ENCODE measurements at regions not wholly inside any gene's neighbourhood (a gene's known extent, or its start where the extent isn't known, plus 50 kb on each side); places are given as distances from the start of the nearest gene placed in this dataset.

- Histone ChIP-seq H3K27ac (peak overlapping the region; percentile 11), H3K4me3 (peak overlapping the region; percentile 59), H3K4me1 (peaks cover 22% of the 10 kb centered on the region), H3K27me3 (ENCODE audit: low read depth) (peaks cover 16% of the 10 kb centered on the region), H3K9me3 (no peaks in the 10 kb centered on the region), H3K36me3 (no peaks in the 10 kb centered on the region)
- no peak for TF ChIP-seq CTCF (IDR thresholded peaks at IDR 0.05)
- ATAC-seq (peak; percentile 83 to 89), DNase-seq (peak; percentile 67)
- intact Hi-C loops (cut with DNase I) = no loop called here
Observed at GRCh38 chr13:27006519-27007161, 165.0 kb downstream of the USP12 start.

GRCh38 chr13:27005976-27006518 lies 165.6 kb downstream of the USP12 start:
- H3K27me3 ChIP-seq (ENCODE audit: low read depth) = peaks cover 16% of the 10 kb centered on the region
- no peak for TF ChIP-seq CTCF (IDR thresholded peaks at IDR 0.05)
- intact Hi-C loops (cut with DNase I) = no loop called here
- H3K4me1 ChIP-seq = peaks cover 22% of the 10 kb centered on the region
- peak overlapping the region; percentile 11 for H3K27ac ChIP-seq
- no peaks in the 10 kb centered on the region for H3K36me3 ChIP-seq
- ATAC-seq (peak in 1 of 2 donors; percentile 6), DNase-seq (no peak)
- peak overlapping the region; percentile 59 for H3K4me3 ChIP-seq
- no peaks in the 10 kb centered on the region for H3K9me3 ChIP-seq

- intact Hi-C loops (cut with DNase I) = no loop called here
- no peak for TF ChIP-seq CTCF (IDR thresholded peaks at IDR 0.05)
- Histone ChIP-seq H3K27ac (peak overlapping the region; percentile 11), H3K4me1 (peaks cover 22% of the 10 kb centered on the region), H3K36me3 (no peaks in the 10 kb centered on the region), H3K4me3 (no peak overlapping the region), H3K27me3 (ENCODE audit: low read depth) (peaks cover 16% of the 10 kb centered on the region), H3K9me3 (no peaks in the 10 kb centered on the region)
- DNase-seq (no peak), ATAC-seq (no peak)
Observed at GRCh38 chr13:27005556-27005955, 166.1 kb downstream of the USP12 start.

GRCh38 chr13:27004866-27005265 lies 166.7 kb downstream of the USP12 start:
- Histone ChIP-seq H3K4me3 (no peak overlapping the region), H3K27me3 (ENCODE audit: low read depth) (peaks cover 16% of the 10 kb centered on the region), H3K4me1 (peaks cover 22% of the 10 kb centered on the region), H3K27ac (no peak overlapping the region), H3K9me3 (no peaks in the 10 kb centered on the region), H3K36me3 (no peaks in the 10 kb centered on the region)
- intact Hi-C loops (cut with DNase I) = no loop called here
- TF ChIP-seq CTCF (IDR thresholded peaks at IDR 0.05) = no peak
- DNase-seq (no peak), ATAC-seq (no peak)

- DNase-seq (no peak), ATAC-seq (no peak)
- TF ChIP-seq CTCF (IDR thresholded peaks at IDR 0.05) = no peak
- no peaks in the 10 kb centered on the region for H3K9me3 ChIP-seq
- H3K4me3 ChIP-seq = no peak overlapping the region
- H3K27me3 ChIP-seq (ENCODE audit: low read depth) = peaks cover 16% of the 10 kb centered on the region
- H3K36me3 ChIP-seq = no peaks in the 10 kb centered on the region
- peaks cover 22% of the 10 kb centered on the region for H3K4me1 ChIP-seq
- no peak overlapping the region for H3K27ac ChIP-seq
- intact Hi-C loops (cut with DNase I) = no loop called here
Observed at GRCh38 chr13:27004326-27004725, 167.3 kb downstream of the USP12 start.

Measured in lower lobe of right lung (tissue), 2 donors.